ENCODE measurements at regions not wholly inside any gene's neighbourhood (a gene's known extent, or its start where the extent isn't known, plus 50 kb on each side); places are given as distances from the start of the nearest gene placed in this dataset.

GRCh38 chr20:24816431-24816830 lies 132.6 kb upstream of the CST7 start:
- H3K4me3 Mint-ChIP-seq = no peak overlapping the region
- CTCF ChIA-PET = no interaction called here
- no peaks in the 10 kb centered on the region for H3K4me1 Mint-ChIP-seq
- POLR2A ChIA-PET = no interaction called here
- DNase-seq = no peak
- no peak for ATAC-seq
- no peaks in the 10 kb centered on the region for H3K36me3 Mint-ChIP-seq (ENCODE audit: low read depth)
- H3K27ac Mint-ChIP-seq = no peak overlapping the region
- intact Hi-C loops (cut with DNase I, micrococcal nuclease) = no loop called here
- H3K9me3 Mint-ChIP-seq (ENCODE audit: low read depth) = no peaks in the 10 kb centered on the region
- H3K27me3 Mint-ChIP-seq = no peaks in the 10 kb centered on the region

- Mint-ChIP-seq H3K27ac (no peak overlapping the region), H3K27me3 (no peaks in the 10 kb centered on the region), H3K4me1 (no peaks in the 10 kb centered on the region), H3K36me3 (ENCODE audit: low read depth) (no peaks in the 10 kb centered on the region), H3K4me3 (no peak overlapping the region), H3K9me3 (ENCODE audit: low read depth) (no peaks in the 10 kb centered on the region)
- intact Hi-C loops (cut with DNase I, micrococcal nuclease) = no loop called here
- ChIA-PET CTCF (no interaction called here), POLR2A (no interaction called here)
- DNase-seq = no peak
- ATAC-seq = no peak
Measured at GRCh38 chr20:24816907-24817306, 132.2 kb upstream of the CST7 start.

DNA sequence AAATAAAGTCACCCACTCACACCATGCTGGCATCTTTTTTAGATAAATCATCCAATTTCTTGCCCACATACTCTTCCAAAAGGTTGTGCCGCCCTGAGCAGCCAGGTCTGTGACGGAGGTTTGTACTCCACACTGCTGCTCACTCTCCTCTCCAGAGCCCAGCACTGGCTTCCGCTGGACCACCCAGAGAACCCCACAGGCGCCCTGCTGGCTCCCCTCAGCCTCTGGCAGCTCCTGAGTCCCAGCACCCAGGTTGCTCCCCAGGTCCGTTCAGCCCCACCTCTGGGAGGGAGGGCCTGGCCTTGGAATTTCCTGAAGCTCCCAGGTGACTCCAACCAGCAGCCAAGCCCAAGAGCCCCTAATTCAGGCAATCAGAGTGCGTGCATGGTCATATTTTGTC lies 131.7 kb upstream of the CST7 start:
- no peaks in the 10 kb centered on the region for H3K27me3 Mint-ChIP-seq
- ChIA-PET POLR2A (no interaction called here), CTCF (interaction anchor here (0.6 kb wide), 1 partner anchor 731 kb away, joined by 4 read pairs; no protein-coding TSS in a partner anchor)
- ATAC-seq (no peak), DNase-seq (no peak)
- H3K9me3 Mint-ChIP-seq (ENCODE audit: low read depth) = no peaks in the 10 kb centered on the region
- no peaks in the 10 kb centered on the region for H3K4me1 Mint-ChIP-seq
- intact Hi-C loops (cut with DNase I, micrococcal nuclease) = no loop called here
- H3K36me3 Mint-ChIP-seq (ENCODE audit: low read depth) = no peaks in the 10 kb centered on the region
- H3K27ac Mint-ChIP-seq = no peak overlapping the region
- H3K4me3 Mint-ChIP-seq = no peak overlapping the region

- Mint-ChIP-seq H3K9me3 (ENCODE audit: low read depth) (no peaks in the 10 kb centered on the region), H3K36me3 (ENCODE audit: low read depth) (no peaks in the 10 kb centered on the region), H3K27ac (no peak overlapping the region), H3K4me1 (no peaks in the 10 kb centered on the region), H3K27me3 (no peaks in the 10 kb centered on the region), H3K4me3 (no peak overlapping the region)
- ChIA-PET POLR2A (no interaction called here), CTCF (interaction anchor here (0.6 kb wide), 1 partner anchor 732 kb away, joined by 4 read pairs; no protein-coding TSS in a partner anchor)
- no peak for DNase-seq
- intact Hi-C loops (cut with DNase I, micrococcal nuclease) = no loop called here
- ATAC-seq = no peak
Measured at GRCh38 chr20:24818056-24818455, 131.0 kb upstream of the CST7 start.

- ATAC-seq (no peak), DNase-seq (no peak)
- Mint-ChIP-seq H3K9me3 (ENCODE audit: low read depth) (no peaks in the 10 kb centered on the region), H3K27me3 (no peaks in the 10 kb centered on the region), H3K27ac (no peak overlapping the region), H3K4me3 (no peak overlapping the region), H3K4me1 (no peaks in the 10 kb centered on the region), H3K36me3 (ENCODE audit: low read depth) (no peaks in the 10 kb centered on the region)
- POLR2A ChIA-PET = no interaction called here
- CTCF ChIA-PET = no interaction called here
- intact Hi-C loops (cut with DNase I, micrococcal nuclease) = no loop called here
Measured at GRCh38 chr20:24819331-24819965, 129.6 kb upstream of the CST7 start.

DNA sequence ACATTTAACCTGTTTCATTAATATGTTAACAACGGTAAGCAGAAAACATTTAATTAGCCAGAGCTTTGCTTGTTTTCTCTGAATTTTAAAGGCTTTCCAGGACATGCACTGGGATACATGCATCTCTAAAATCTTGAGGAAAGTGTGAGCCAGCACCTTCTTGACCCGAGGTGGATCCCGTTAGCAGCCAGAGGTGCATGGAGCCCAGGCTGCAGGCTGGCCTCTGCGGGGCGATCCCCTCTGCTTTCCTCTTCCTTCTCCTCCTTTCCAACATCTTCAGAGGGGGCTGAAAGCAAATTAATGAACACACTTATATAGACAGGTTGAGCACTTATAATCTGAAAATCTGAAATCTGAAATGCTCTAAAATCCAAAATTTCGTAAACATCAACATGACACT lies 128.7 kb upstream of the CST7 start:
- Mint-ChIP-seq H3K27me3 (no peaks in the 10 kb centered on the region), H3K27ac (no peak overlapping the region), H3K36me3 (ENCODE audit: low read depth) (no peaks in the 10 kb centered on the region), H3K9me3 (ENCODE audit: low read depth) (no peaks in the 10 kb centered on the region), H3K4me1 (no peaks in the 10 kb centered on the region), H3K4me3 (no peak overlapping the region)
- ChIA-PET POLR2A (no interaction called here), CTCF (no interaction called here)
- ATAC-seq (no peak), DNase-seq (no peak)
- intact Hi-C loops (cut with DNase I, micrococcal nuclease) = no loop called here

DNA sequence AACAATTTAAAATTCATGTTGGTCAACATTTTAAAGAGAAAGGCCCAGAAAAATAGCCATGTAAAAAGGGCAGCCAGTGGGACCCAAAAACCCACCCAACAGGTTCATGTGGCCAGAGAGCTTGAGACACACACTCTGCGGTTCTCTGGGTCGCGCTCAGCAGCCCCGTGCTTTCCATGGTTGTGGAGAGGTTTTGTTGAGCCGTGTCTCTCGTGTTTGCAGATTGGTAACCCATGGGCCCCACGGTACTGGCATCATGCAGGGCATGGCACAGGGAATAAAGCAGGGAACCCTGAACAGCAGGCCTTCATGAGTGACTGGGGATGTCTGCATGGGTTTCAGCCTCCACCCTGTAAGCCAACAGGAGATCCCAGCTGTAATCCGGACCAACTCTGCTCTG lies 127.7 kb upstream of the CST7 start:
- Mint-ChIP-seq H3K27ac (no peak overlapping the region), H3K9me3 (ENCODE audit: low read depth) (no peaks in the 10 kb centered on the region), H3K4me1 (no peaks in the 10 kb centered on the region), H3K36me3 (ENCODE audit: low read depth) (no peaks in the 10 kb centered on the region), H3K4me3 (no peak overlapping the region), H3K27me3 (no peaks in the 10 kb centered on the region)
- intact Hi-C loops (cut with DNase I, micrococcal nuclease) = no loop called here
- DNase-seq (no peak), ATAC-seq (no peak)
- ChIA-PET POLR2A (interaction anchor here (0.6 kb wide), 1 partner anchor 1218 kb away, joined by 3 read pairs; no protein-coding TSS in a partner anchor), CTCF (no interaction called here)

DNA sequence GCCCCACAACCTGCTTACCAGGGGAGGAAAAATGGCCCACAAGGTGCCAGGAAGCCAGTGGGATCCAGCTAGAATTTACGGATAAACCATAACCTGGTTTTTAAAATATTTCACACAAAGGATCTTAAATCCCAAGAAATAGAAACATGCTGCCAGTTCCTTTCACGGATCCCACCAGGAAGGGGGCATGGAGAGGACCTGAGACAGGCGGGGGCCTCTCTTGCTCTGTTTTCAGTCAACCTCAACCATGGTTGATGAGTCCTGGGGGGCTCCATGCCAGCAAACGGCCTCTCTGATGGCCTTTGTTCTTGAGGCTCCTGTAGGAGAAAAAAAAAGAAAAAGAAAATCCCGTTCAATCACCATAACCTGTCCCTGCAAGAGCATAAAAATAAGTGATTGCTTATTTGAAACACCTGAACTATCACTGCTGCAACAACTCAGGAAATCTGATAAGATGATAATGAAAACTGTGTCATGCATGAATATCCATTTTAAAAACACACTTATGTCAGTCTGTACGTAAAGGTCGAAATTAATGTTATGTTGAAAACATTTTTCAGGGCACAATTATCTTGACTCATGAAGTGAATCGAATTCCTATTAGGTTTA lies 125.8 kb upstream of the CST7 start:
- Mint-ChIP-seq H3K27me3 (no peaks in the 10 kb centered on the region), H3K4me1 (no peaks in the 10 kb centered on the region), H3K9me3 (ENCODE audit: low read depth) (no peaks in the 10 kb centered on the region), H3K27ac (no peak overlapping the region), H3K4me3 (no peak overlapping the region), H3K36me3 (ENCODE audit: low read depth) (no peaks in the 10 kb centered on the region)
- CTCF ChIA-PET = no interaction called here
- intact Hi-C loops (cut with DNase I, micrococcal nuclease) = no loop called here
- DNase-seq (no peak), ATAC-seq (no peak)
- POLR2A ChIA-PET = no interaction called here

GRCh38 chr20:24823989-24824693 lies 124.9 kb upstream of the CST7 start:
- Mint-ChIP-seq H3K4me1 (no peaks in the 10 kb centered on the region), H3K4me3 (no peak overlapping the region), H3K9me3 (ENCODE audit: low read depth) (no peaks in the 10 kb centered on the region), H3K27me3 (no peaks in the 10 kb centered on the region), H3K36me3 (ENCODE audit: low read depth) (no peaks in the 10 kb centered on the region), H3K27ac (no peak overlapping the region)
- intact Hi-C loops (cut with DNase I, micrococcal nuclease) = no loop called here
- no peak for DNase-seq
- ChIA-PET CTCF (interaction anchor here (1.0 kb wide), 1 partner anchor 94 kb away, joined by 3 read pairs; no protein-coding TSS in a partner anchor), POLR2A (interaction anchor here (0.5 kb wide), 1 partner anchor 25 kb away, joined by 5 read pairs; no protein-coding TSS in a partner anchor)
- no peak for ATAC-seq

GRCh38 chr20:24825591-24825990 lies 123.5 kb upstream of the CST7 start:
- no peak overlapping the region for H3K27ac Mint-ChIP-seq
- DNase-seq (no peak), ATAC-seq (no peak)
- intact Hi-C loops (cut with DNase I, micrococcal nuclease) = no loop called here
- ChIA-PET CTCF (interaction anchor here (0.7 kb wide), 1 partner anchor 10 kb away, joined by 3 read pairs; no protein-coding TSS in a partner anchor), POLR2A (no interaction called here)
- H3K27me3 Mint-ChIP-seq = no peaks in the 10 kb centered on the region
- H3K36me3 Mint-ChIP-seq (ENCODE audit: low read depth) = no peaks in the 10 kb centered on the region
- no peaks in the 10 kb centered on the region for H3K9me3 Mint-ChIP-seq (ENCODE audit: low read depth)
- H3K4me3 Mint-ChIP-seq = no peak overlapping the region
- H3K4me1 Mint-ChIP-seq = no peaks in the 10 kb centered on the region

DNA sequence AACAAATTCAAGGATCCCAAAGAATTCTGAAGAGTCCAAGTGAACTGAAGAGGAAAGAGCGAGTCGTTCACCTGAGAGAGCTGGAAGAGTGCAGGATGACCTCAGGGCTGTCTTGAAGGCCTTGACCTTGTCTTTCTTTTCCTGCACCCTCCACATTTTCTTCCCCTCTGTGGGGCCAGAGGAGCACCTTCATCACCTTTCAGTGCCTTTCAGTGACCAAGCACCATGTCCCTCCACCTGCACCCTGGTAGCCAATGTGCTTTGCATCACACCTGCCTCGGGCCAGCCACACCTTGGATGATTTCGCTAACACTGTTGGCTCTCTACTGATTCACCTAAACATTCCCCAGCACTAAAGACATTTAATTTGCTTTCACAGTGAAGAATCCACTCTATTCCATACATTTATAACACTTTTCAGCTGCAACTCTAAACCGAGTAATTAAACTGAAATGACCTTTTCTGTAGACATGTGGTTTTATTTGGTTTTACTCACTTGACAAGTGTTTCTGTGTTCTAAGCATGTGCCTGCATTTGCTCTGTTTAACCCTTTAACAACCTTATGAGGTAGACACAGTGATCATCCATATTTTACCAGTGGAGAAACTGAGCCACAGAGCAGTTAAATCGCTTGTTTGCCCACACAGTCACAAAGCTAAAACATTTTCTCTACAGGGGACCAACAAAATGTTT lies 121.3 kb upstream of the CST7 start:
- no peaks in the 10 kb centered on the region for H3K4me1 Mint-ChIP-seq
- ChIA-PET POLR2A (no interaction called here), CTCF (no interaction called here)
- intact Hi-C loops (cut with DNase I, micrococcal nuclease) = no loop called here
- H3K9me3 Mint-ChIP-seq (ENCODE audit: low read depth) = no peaks in the 10 kb centered on the region
- DNase-seq (no peak), ATAC-seq (no peak)
- no peaks in the 10 kb centered on the region for H3K36me3 Mint-ChIP-seq (ENCODE audit: low read depth)
- no peaks in the 10 kb centered on the region for H3K27me3 Mint-ChIP-seq
- no peak overlapping the region for H3K4me3 Mint-ChIP-seq
- no peak overlapping the region for H3K27ac Mint-ChIP-seq
